ENCODE measurements at regions not wholly inside any gene's neighbourhood (a gene's known extent, or its start where the extent isn't known, plus 50 kb on each side); places are given as distances from the start of the nearest gene placed in this dataset.

GRCh38 chr3:197353867-197354567 lies 55.6 kb upstream of the DLG1 start:
- H3K36me3 Mint-ChIP-seq (ENCODE audit: low read depth), result peaks cover 2% of the 10 kb centered on the region
- no peaks in the 10 kb centered on the region for H3K4me1 Mint-ChIP-seq
- H3K9me3 Mint-ChIP-seq, result no peaks in the 10 kb centered on the region
- DNase-seq, result no peak
- H3K4me3 Mint-ChIP-seq, result no peak overlapping the region
- CTCF ChIA-PET, result no interaction called here
- no peak overlapping the region for H3K27ac Mint-ChIP-seq
- POLR2A ChIA-PET, result no interaction called here
- peaks cover 15% of the 10 kb centered on the region for H3K27me3 Mint-ChIP-seq

- H3K36me3 Mint-ChIP-seq (ENCODE audit: low read depth), result no peaks in the 10 kb centered on the region
- no peaks in the 10 kb centered on the region for H3K4me1 Mint-ChIP-seq
- ChIA-PET CTCF (no interaction called here), POLR2A (no interaction called here)
- no peak overlapping the region for H3K27ac Mint-ChIP-seq
- H3K9me3 Mint-ChIP-seq, result no peaks in the 10 kb centered on the region
- H3K27me3 Mint-ChIP-seq, result peaks cover 13% of the 10 kb centered on the region
- no peak for DNase-seq
- H3K4me3 Mint-ChIP-seq, result no peak overlapping the region
Measured at GRCh38 chr3:197353001-197353866, 54.8 kb upstream of the DLG1 start.

- ChIA-PET CTCF (no interaction called here), POLR2A (no interaction called here)
- Mint-ChIP-seq H3K27me3 (peaks cover 18% of the 10 kb centered on the region), H3K36me3 (ENCODE audit: low read depth) (no peaks in the 10 kb centered on the region), H3K4me3 (no peak overlapping the region), H3K4me1 (no peaks in the 10 kb centered on the region), H3K27ac (no peak overlapping the region), H3K9me3 (no peaks in the 10 kb centered on the region)
- no peak for DNase-seq
Measured at GRCh38 chr3:197352382-197352781, 54.0 kb upstream of the DLG1 start.

- ChIA-PET POLR2A (no interaction called here), CTCF (no interaction called here)
- no peak overlapping the region for H3K27ac Mint-ChIP-seq
- no peaks in the 10 kb centered on the region for H3K4me1 Mint-ChIP-seq
- no peaks in the 10 kb centered on the region for H3K36me3 Mint-ChIP-seq (ENCODE audit: low read depth)
- no peak for DNase-seq
- H3K9me3 Mint-ChIP-seq, result no peaks in the 10 kb centered on the region
- H3K27me3 Mint-ChIP-seq, result peaks cover 21% of the 10 kb centered on the region
- H3K4me3 Mint-ChIP-seq, result no peak overlapping the region
Measured at GRCh38 chr3:197350446-197350845, 52.0 kb upstream of the DLG1 start.

- H3K4me3 Mint-ChIP-seq, result no peak overlapping the region
- ChIA-PET CTCF (no interaction called here), POLR2A (no interaction called here)
- H3K4me1 Mint-ChIP-seq, result no peaks in the 10 kb centered on the region
- H3K27ac Mint-ChIP-seq, result no peak overlapping the region
- peaks cover 19% of the 10 kb centered on the region for H3K27me3 Mint-ChIP-seq
- no peaks in the 10 kb centered on the region for H3K9me3 Mint-ChIP-seq
- no peak for DNase-seq
- H3K36me3 Mint-ChIP-seq (ENCODE audit: low read depth), result no peaks in the 10 kb centered on the region
Measured at GRCh38 chr3:197349368-197349767, 51.0 kb upstream of the DLG1 start.

Measured in activated CD4-positive, alpha-beta memory T cell treated with anti-CD3 and anti-CD28 coated beads, Interleukin-2, amount 10 ng/mL, durations not matched to agents 7 days and 5 days (primary cell).